ENCODE measurements at regions not wholly inside any gene's neighbourhood (a gene's known extent, or its start where the extent isn't known, plus 50 kb on each side); places are given as distances from the start of the nearest gene placed in this dataset.
"Not testable (repeated sequence)": the region's sequence is repeated elsewhere in the genome, so short reads cannot be mapped to it uniquely, and the experiment has no call there.

DNA sequence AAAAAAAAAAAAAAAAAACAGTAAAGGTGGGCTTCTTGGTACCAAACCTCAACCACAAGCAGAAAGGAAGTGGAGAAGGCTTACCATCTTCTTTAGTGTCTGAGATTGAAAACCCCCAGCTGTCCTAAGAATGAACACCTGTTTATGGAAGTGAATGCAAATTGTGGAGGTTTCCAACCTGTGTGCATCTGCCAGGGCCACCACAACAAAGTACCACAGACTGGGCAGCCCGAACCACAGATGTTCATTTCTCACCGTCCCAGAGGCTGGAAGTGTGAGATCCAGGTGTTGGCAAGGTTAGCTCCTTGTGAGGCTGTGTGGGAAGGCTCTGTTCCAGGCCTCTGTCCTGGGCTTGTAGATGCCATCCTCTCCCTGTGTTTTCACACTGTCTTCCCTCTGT, 348.7 kb downstream of the SETD4 start:
- POLR2A ChIA-PET, result no interaction called here
- H3K27ac Mint-ChIP-seq, result no peak overlapping the region
- Histone ChIP-seq H3K27ac (ENCODE audit: low read length) (no peak overlapping the region), H3K9me3 (no peaks in the 10 kb centered on the region), H3K27me3 (replicated peaks in 1 of 2; ENCODE audit: control insufficient read depth in 2 of 2, extremely low read depth in 1 of 2, insufficient read depth in 2 of 2, low read length in 1 of 2) (peaks cover 0 to 14% of the 10 kb centered on the region in 2 experiments), H3K36me3 (ENCODE audit: control insufficient read depth in 2 of 2, extremely low read depth in 1 of 2, insufficient read depth in 1 of 2, low read length in 1 of 2) (no peaks in the 10 kb centered on the region), H3K4me1 (ENCODE audit: control insufficient read depth in 1 of 2, extremely low read depth in 1 of 2, insufficient read depth in 2 of 2, low read length in 2 of 2) (no peaks in the 10 kb centered on the region), H3K4me3 (ENCODE audit: control insufficient read depth in 1 of 2, extremely low read depth in 1 of 2, low read length in 1 of 2) (no peak overlapping the region)
- no peak for ATAC-seq (replicated peaks in 1 of 4)
- H3K9me3 Mint-ChIP-seq, result no peaks in the 10 kb centered on the region
- H3K36me3 Mint-ChIP-seq, result no peaks in the 10 kb centered on the region
- CTCF ChIA-PET, result interaction anchor here in 1 of 2 donors (0.6 kb wide), 1 partner anchor 104 kb away, joined by 3 read pairs; no protein-coding TSS in a partner anchor
- peaks cover 6 to 34% of the 10 kb centered on the region in 2 donors for H3K27me3 Mint-ChIP-seq
- no peaks in the 10 kb centered on the region for H3K4me1 Mint-ChIP-seq
- no peak overlapping the region for H3K4me3 Mint-ChIP-seq
- DNase-seq, result no peak
- WGBS (ENCODE audit: insufficient coverage), result 0% methylated on average over 2 of the region's 2 CpGs

DNA sequence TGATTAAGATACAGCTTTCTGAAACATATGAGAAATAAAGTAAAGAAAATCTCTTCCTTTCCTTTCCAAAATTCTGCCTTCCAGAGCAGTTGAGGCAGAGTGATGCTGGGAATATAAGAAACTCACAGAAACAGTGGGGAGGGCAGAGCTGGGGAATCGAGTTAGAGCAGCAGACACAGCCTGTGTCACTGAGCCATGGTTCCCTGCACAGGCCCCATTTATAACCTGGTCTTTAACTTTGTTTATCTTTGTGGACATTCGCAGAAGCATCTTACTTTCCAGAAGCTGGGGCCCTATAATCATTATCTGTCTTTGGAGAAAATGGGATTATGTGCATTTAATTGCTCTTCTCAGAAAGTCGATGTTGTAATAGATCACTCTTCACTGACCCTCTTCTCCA, 349.1 kb downstream of the SETD4 start:
- Mint-ChIP-seq H3K27ac (no peak overlapping the region), H3K36me3 (no peaks in the 10 kb centered on the region), H3K4me1 (no peaks in the 10 kb centered on the region), H3K27me3 (peaks cover 8 to 35% of the 10 kb centered on the region in 2 donors), H3K9me3 (no peaks in the 10 kb centered on the region), H3K4me3 (no peak overlapping the region)
- Histone ChIP-seq H3K27ac (ENCODE audit: low read length) (no peak overlapping the region), H3K4me3 (ENCODE audit: control insufficient read depth in 1 of 2, extremely low read depth in 1 of 2, low read length in 1 of 2) (no peak overlapping the region), H3K36me3 (ENCODE audit: control insufficient read depth in 2 of 2, extremely low read depth in 1 of 2, insufficient read depth in 1 of 2, low read length in 1 of 2) (no peaks in the 10 kb centered on the region), H3K9me3 (no peaks in the 10 kb centered on the region), H3K4me1 (ENCODE audit: control insufficient read depth in 1 of 2, extremely low read depth in 1 of 2, insufficient read depth in 2 of 2, low read length in 2 of 2) (no peaks in the 10 kb centered on the region), H3K27me3 (replicated peaks in 1 of 2; ENCODE audit: control insufficient read depth in 2 of 2, extremely low read depth in 1 of 2, insufficient read depth in 2 of 2, low read length in 1 of 2) (peaks cover 0 to 14% of the 10 kb centered on the region in 2 experiments)
- ATAC-seq (replicated peaks in 1 of 4) (no peak), DNase-seq (no peak)
- WGBS (ENCODE audit: insufficient coverage), result 22% methylated on average over 1 of the region's 3 CpGs
- CTCF ChIA-PET, result interaction anchor here in 1 of 2 donors (0.6 kb wide), 1 partner anchor 105 kb away, joined by 3 read pairs; no protein-coding TSS in a partner anchor
- POLR2A ChIA-PET, result no interaction called here

DNA sequence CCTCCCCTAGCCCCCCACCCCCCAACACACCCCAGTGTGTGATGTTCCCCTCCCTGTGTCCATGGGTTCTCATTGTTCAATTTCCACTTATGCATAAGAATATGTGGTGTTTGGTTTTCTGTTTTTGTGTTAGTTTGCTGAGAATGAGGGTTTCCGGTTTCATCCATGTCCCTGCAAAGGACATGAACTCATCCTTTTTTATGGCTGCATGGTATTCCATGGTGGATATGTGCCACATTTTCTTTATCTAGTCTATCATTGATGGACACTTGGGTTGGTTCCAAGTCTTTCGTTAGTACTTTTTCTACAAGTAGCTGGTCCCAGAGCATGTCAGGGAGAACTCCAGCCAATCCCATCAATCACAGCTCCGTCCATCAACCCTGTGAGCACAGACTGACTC, 350.3 kb downstream of the SETD4 start:
- H3K9me3 ChIP-seq; H3K36me3 Mint-ChIP-seq; H3K4me3 Mint-ChIP-seq; ATAC-seq (replicated peaks in 1 of 4); H3K27ac ChIP-seq (ENCODE audit: low read length); H3K27ac Mint-ChIP-seq; H3K4me1 ChIP-seq (ENCODE audit: control insufficient read depth in 1 of 2, extremely low read depth in 1 of 2, insufficient read depth in 2 of 2, low read length in 2 of 2); H3K4me3 ChIP-seq (ENCODE audit: control insufficient read depth in 1 of 2, extremely low read depth in 1 of 2, low read length in 1 of 2); POLR2A ChIA-PET; H3K4me1 Mint-ChIP-seq; H3K36me3 ChIP-seq (ENCODE audit: control insufficient read depth in 2 of 2, extremely low read depth in 1 of 2, insufficient read depth in 1 of 2, low read length in 1 of 2); H3K9me3 Mint-ChIP-seq; DNase-seq; CTCF ChIA-PET: not testable (repeated sequence)
- peaks cover 11 to 34% of the 10 kb centered on the region in 2 donors for H3K27me3 Mint-ChIP-seq
- 93% methylated on average over 3 of the region's 3 CpGs for whole genome bisulfite sequencing (ENCODE audit: insufficient coverage)
- peaks cover 0 to 14% of the 10 kb centered on the region in 2 experiments for H3K27me3 ChIP-seq (replicated peaks in 1 of 2; ENCODE audit: control insufficient read depth in 2 of 2, extremely low read depth in 1 of 2, insufficient read depth in 2 of 2, low read length in 1 of 2)

DNA sequence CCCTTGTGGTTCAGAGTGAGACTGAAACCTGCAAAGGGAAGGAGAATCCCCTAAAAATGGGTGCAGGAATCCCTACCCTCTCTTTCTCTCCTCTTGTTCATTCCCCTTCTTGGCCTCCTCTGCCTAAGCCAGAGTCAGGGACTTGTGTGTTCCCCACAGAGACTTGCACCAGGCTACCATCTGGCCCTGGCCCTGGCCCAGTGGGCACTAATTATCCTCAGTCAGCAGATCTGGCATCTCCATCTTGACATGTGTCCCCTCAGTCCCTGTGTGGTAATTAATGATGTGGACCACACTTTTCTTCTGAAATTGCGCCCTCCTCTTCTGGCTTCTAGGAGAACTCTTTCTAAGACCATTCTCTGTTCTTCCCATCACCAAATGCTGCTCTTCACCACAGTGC, 354.4 kb downstream of the SETD4 start:
- CTCF ChIA-PET, result no interaction called here
- peaks cover 0 to 19% of the 10 kb centered on the region in 2 experiments for H3K27me3 ChIP-seq (replicated peaks in 1 of 2; ENCODE audit: control insufficient read depth in 2 of 2, extremely low read depth in 1 of 2, insufficient read depth in 2 of 2, low read length in 1 of 2)
- no peak overlapping the region for H3K27ac ChIP-seq (ENCODE audit: low read length)
- Mint-ChIP-seq H3K27ac (no peak overlapping the region), H3K36me3 (no peaks in the 10 kb centered on the region), H3K27me3 (peaks cover 24 to 40% of the 10 kb centered on the region in 2 donors), H3K4me3 (no peak overlapping the region), H3K9me3 (no peaks in the 10 kb centered on the region), H3K4me1 (no peaks in the 10 kb centered on the region)
- WGBS (ENCODE audit: insufficient coverage), result 89% methylated on average over 1 of the region's 1 CpG
- no peaks in the 10 kb centered on the region for H3K4me1 ChIP-seq (ENCODE audit: control insufficient read depth in 1 of 2, extremely low read depth in 1 of 2, insufficient read depth in 2 of 2, low read length in 2 of 2)
- no peak for ATAC-seq (replicated peaks in 1 of 4)
- H3K36me3 ChIP-seq (ENCODE audit: control insufficient read depth in 2 of 2, extremely low read depth in 1 of 2, insufficient read depth in 1 of 2, low read length in 1 of 2), result no peaks in the 10 kb centered on the region
- POLR2A ChIA-PET, result interaction anchor here in 1 of 2 donors (0.5 kb wide), 1 partner anchor 858 kb away, joined by 8 read pairs; no protein-coding TSS in a partner anchor
- H3K4me3 ChIP-seq (ENCODE audit: control insufficient read depth in 1 of 2, extremely low read depth in 1 of 2, low read length in 1 of 2), result no peak overlapping the region
- H3K9me3 ChIP-seq, result no peaks in the 10 kb centered on the region
- DNase-seq, result no peak

DNA sequence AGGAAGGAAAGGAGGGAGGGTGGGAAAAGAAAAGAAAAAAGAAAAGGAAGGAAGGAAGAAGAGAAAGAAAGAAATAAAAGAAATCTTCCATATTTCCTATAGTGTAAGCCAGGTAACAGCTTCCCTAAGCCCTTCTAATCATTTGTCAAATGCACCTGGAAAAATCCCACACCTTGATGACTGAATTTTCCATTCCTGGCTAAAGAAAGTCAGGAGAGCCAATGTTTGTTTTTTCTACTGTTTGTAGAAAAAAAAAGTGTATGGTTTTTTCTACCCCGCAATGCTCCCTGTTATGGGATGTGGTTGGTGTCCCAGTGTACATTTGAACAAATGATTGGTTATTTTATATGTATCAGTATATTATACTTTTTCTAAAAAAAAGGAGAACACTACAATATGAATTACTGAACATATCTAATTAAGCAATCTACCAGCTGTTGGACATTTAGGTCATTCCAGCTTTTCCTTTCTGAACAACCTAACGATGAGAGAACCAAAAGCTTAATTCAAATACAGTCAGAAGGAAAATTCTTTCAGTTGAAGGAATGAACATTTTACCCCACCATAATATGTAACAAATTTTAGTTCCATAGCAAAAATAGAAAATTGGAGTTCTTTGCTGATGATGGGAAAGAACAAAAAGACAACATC, 355.0 kb downstream of the SETD4 start:
- no CpG with 5 or more reads among the region's 2 CpGs for WGBS (ENCODE audit: insufficient coverage)
- Mint-ChIP-seq H3K9me3 (no peaks in the 10 kb centered on the region), H3K4me1 (no peaks in the 10 kb centered on the region), H3K27ac (no peak overlapping the region), H3K27me3 (peaks cover 24 to 44% of the 10 kb centered on the region in 2 donors), H3K36me3 (no peaks in the 10 kb centered on the region), H3K4me3 (no peak overlapping the region)
- DNase-seq (no peak), ATAC-seq (replicated peaks in 1 of 4) (no peak)
- H3K27ac ChIP-seq (ENCODE audit: low read length), result no peak overlapping the region
- no peaks in the 10 kb centered on the region for H3K9me3 ChIP-seq
- POLR2A ChIA-PET, result no interaction called here
- H3K4me1 ChIP-seq (ENCODE audit: control insufficient read depth in 1 of 2, extremely low read depth in 1 of 2, insufficient read depth in 2 of 2, low read length in 2 of 2), result no peaks in the 10 kb centered on the region
- CTCF ChIA-PET, result no interaction called here
- peaks cover 0 to 19% of the 10 kb centered on the region in 2 experiments for H3K27me3 ChIP-seq (replicated peaks in 1 of 2; ENCODE audit: control insufficient read depth in 2 of 2, extremely low read depth in 1 of 2, insufficient read depth in 2 of 2, low read length in 1 of 2)
- no peak overlapping the region for H3K4me3 ChIP-seq (ENCODE audit: control insufficient read depth in 1 of 2, extremely low read depth in 1 of 2, low read length in 1 of 2)
- no peaks in the 10 kb centered on the region for H3K36me3 ChIP-seq (ENCODE audit: control insufficient read depth in 2 of 2, extremely low read depth in 1 of 2, insufficient read depth in 1 of 2, low read length in 1 of 2)

DNA sequence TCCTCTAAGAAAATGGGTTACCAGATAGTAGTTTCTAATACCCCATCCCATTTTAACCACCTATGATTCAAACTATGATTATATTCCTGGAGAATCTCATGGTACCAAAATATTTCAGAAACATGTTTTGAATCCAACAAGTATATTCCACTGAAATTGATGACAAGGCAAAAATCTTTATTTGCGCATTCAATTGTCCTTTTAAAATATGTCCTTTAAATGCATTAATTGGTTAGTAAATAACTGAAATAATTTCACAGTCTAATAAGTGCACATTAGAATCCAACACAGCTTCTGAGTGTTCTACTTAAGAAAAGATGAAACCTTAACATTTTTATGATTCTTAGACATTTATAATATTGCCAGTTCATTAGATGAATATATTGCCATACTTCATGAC, 356.6 kb downstream of the SETD4 start:
- DNase-seq, result no peak
- ChIA-PET POLR2A (no interaction called here), CTCF (no interaction called here)
- Mint-ChIP-seq H3K36me3 (no peaks in the 10 kb centered on the region), H3K4me3 (no peak overlapping the region), H3K4me1 (no peaks in the 10 kb centered on the region), H3K9me3 (no peaks in the 10 kb centered on the region), H3K27me3 (peaks cover 29 to 43% of the 10 kb centered on the region in 2 donors), H3K27ac (no peak overlapping the region)
- Histone ChIP-seq H3K27ac (ENCODE audit: low read length) (no peak overlapping the region), H3K4me1 (ENCODE audit: control insufficient read depth in 1 of 2, extremely low read depth in 1 of 2, insufficient read depth in 2 of 2, low read length in 2 of 2) (no peaks in the 10 kb centered on the region), H3K9me3 (no peaks in the 10 kb centered on the region), H3K36me3 (ENCODE audit: control insufficient read depth in 2 of 2, extremely low read depth in 1 of 2, insufficient read depth in 1 of 2, low read length in 1 of 2) (no peaks in the 10 kb centered on the region), H3K27me3 (replicated peaks in 1 of 2; ENCODE audit: control insufficient read depth in 2 of 2, extremely low read depth in 1 of 2, insufficient read depth in 2 of 2, low read length in 1 of 2) (peaks cover 0 to 19% of the 10 kb centered on the region in 2 experiments), H3K4me3 (ENCODE audit: control insufficient read depth in 1 of 2, extremely low read depth in 1 of 2, low read length in 1 of 2) (no peak overlapping the region)
- ATAC-seq (replicated peaks in 1 of 4), result no peak
- no CpG with 5 or more reads among the region's 1 CpG for WGBS (ENCODE audit: insufficient coverage)
